ENCODE measurements at regions not wholly inside any gene's neighbourhood (a gene's known extent, or its start where the extent isn't known, plus 50 kb on each side); places are given as distances from the start of the nearest gene placed in this dataset.

DNA sequence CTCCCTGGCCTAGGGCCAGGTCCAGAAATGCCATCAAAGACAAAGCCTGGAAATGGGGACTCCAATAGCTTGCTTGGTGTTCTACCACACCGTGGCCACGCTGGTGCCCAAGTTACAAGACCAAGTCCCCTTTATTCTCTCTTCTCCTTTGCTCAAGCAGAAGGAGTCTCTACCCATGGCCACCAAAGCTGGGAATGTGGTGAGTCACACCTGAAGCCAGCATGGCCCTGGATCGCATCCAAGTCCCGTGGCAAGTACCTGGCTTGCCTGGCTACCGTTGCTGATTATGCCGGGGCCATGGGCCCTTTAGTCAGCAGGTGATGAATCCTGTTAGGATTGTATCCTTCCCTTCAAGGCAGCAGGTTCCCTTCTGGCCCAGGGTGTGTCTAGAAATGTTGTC, 260.0 kb downstream of the HAPSTR1 start:
- H3K4me2 ChIP-seq (ENCODE audit: low read length) = no peak overlapping the region

GRCh38 chr16:9351841-9352434, 260.5 kb downstream of the HAPSTR1 start:
- no peak overlapping the region for H2AFZ ChIP-seq (ENCODE audit: low read length)
- H3K27me3 ChIP-seq (ENCODE audit: insufficient read depth, low read length) = no peaks in the 10 kb centered on the region
- no peaks in the 10 kb centered on the region for H4K20me1 ChIP-seq (ENCODE audit: insufficient read depth, low read length)
- H3K4me3 ChIP-seq (ENCODE audit: low read depth, low read length, poor library complexity, severe bottlenecking) = no peak overlapping the region
- H3K79me2 ChIP-seq (ENCODE audit: insufficient read depth, low read length) = no peaks in the 10 kb centered on the region
- H3K4me2 ChIP-seq (ENCODE audit: low read length) = no peak overlapping the region
- no peaks in the 10 kb centered on the region for H3K9me2 ChIP-seq (ENCODE audit: low read depth, low read length)
- H3K4me1 ChIP-seq (ENCODE audit: insufficient read depth, low read length, severe bottlenecking) = no peaks in the 10 kb centered on the region
- no peaks in the 10 kb centered on the region for H3K9me3 ChIP-seq (ENCODE audit: low read length)
- H3K27ac ChIP-seq (ENCODE audit: low read depth, low read length, poor library complexity, severe bottlenecking) = no peak overlapping the region
- H3F3A ChIP-seq (ENCODE audit: insufficient read depth, low read length) = no peaks in the 10 kb centered on the region
- H3K9ac ChIP-seq (ENCODE audit: low read length) = no peak overlapping the region
- no peak for TF ChIP-seq EZH2 (IDR thresholded peaks at IDR 0.05; ENCODE audit: borderline replicate concordance, low read length)
- TF ChIP-seq, protein P1, sequence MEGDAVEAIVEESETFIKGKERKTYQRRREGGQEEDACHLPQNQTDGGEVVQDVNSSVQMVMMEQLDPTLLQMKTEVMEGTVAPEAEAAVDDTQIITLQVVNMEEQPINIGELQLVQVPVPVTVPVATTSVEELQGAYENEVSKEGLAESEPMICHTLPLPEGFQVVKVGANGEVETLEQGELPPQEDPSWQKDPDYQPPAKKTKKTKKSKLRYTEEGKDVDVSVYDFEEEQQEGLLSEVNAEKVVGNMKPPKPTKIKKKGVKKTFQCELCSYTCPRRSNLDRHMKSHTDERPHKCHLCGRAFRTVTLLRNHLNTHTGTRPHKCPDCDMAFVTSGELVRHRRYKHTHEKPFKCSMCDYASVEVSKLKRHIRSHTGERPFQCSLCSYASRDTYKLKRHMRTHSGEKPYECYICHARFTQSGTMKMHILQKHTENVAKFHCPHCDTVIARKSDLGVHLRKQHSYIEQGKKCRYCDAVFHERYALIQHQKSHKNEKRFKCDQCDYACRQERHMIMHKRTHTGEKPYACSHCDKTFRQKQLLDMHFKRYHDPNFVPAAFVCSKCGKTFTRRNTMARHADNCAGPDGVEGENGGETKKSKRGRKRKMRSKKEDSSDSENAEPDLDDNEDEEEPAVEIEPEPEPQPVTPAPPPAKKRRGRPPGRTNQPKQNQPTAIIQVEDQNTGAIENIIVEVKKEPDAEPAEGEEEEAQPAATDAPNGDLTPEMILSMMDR (IDR thresholded peaks at IDR 0.05; ENCODE audit: low read length) = no peak
- no peaks in the 10 kb centered on the region for H3K36me3 ChIP-seq (ENCODE audit: insufficient read depth, low read length)

More for the DNA sequence above, 260.0 kb downstream of the HAPSTR1 start:
- Histone ChIP-seq H3K4me3 (ENCODE audit: low read depth, low read length, poor library complexity, severe bottlenecking) (no peak overlapping the region), H3K9ac (ENCODE audit: low read length) (no peak overlapping the region), H3F3A (ENCODE audit: insufficient read depth, low read length) (no peaks in the 10 kb centered on the region), H3K4me1 (ENCODE audit: insufficient read depth, low read length, severe bottlenecking) (no peaks in the 10 kb centered on the region), H3K79me2 (ENCODE audit: insufficient read depth, low read length) (no peaks in the 10 kb centered on the region), H3K27ac (ENCODE audit: low read depth, low read length, poor library complexity, severe bottlenecking) (no peak overlapping the region), H3K9me2 (ENCODE audit: low read depth, low read length) (no peaks in the 10 kb centered on the region), H3K36me3 (ENCODE audit: insufficient read depth, low read length) (no peaks in the 10 kb centered on the region), H3K9me3 (ENCODE audit: low read length) (no peaks in the 10 kb centered on the region), H3K27me3 (ENCODE audit: insufficient read depth, low read length) (no peaks in the 10 kb centered on the region), H2AFZ (ENCODE audit: low read length) (no peak overlapping the region), H4K20me1 (ENCODE audit: insufficient read depth, low read length) (no peaks in the 10 kb centered on the region)
- no peak for TF ChIP-seq EZH2 (IDR thresholded peaks at IDR 0.05; ENCODE audit: borderline replicate concordance, low read length)

DNA sequence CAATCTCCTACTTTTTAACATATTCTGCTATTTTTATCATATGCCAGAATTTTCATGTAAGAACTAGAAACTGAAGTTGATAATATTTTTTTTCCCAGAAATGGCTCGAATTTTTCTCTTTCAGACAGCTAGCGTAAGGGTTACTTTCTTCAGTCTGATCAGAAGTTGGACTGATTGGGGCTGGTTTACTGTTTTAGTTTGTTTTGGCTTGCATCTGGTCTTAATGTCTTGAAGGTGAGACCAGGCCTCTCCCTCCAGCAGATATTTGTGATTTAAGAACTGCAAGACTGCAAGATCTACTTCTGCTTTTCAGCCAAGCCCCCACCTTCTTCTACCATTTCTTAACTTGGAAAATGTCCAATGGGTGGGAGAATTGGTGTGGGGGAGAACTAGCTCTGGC, 266.4 kb downstream of the HAPSTR1 start:
- Histone ChIP-seq H3K27me3 (ENCODE audit: insufficient read depth, low read length) (no peaks in the 10 kb centered on the region), H3K9me3 (ENCODE audit: low read length) (no peaks in the 10 kb centered on the region; the same call in 1 of the 2 replicates), H3F3A (ENCODE audit: insufficient read depth, low read length) (no peaks in the 10 kb centered on the region), H3K9me2 (ENCODE audit: low read depth, low read length) (no peaks in the 10 kb centered on the region), H2AFZ (ENCODE audit: low read length) (no peak overlapping the region), H4K20me1 (ENCODE audit: insufficient read depth, low read length) (no peaks in the 10 kb centered on the region), H3K4me2 (ENCODE audit: low read length) (no peak overlapping the region), H3K79me2 (ENCODE audit: insufficient read depth, low read length) (no peaks in the 10 kb centered on the region), H3K9ac (ENCODE audit: low read length) (no peak overlapping the region), H3K4me3 (ENCODE audit: low read depth, low read length, poor library complexity, severe bottlenecking) (no peak overlapping the region), H3K27ac (ENCODE audit: low read depth, low read length, poor library complexity, severe bottlenecking) (no peak overlapping the region), H3K4me1 (ENCODE audit: insufficient read depth, low read length, severe bottlenecking) (no peaks in the 10 kb centered on the region), H3K36me3 (ENCODE audit: insufficient read depth, low read length) (no peaks in the 10 kb centered on the region)
- TF ChIP-seq, protein P1 (IDR thresholded peaks at IDR 0.05; ENCODE audit: low read length) = no peak
- no peak for TF ChIP-seq EZH2 (IDR thresholded peaks at IDR 0.05; ENCODE audit: borderline replicate concordance, low read length)

DNA sequence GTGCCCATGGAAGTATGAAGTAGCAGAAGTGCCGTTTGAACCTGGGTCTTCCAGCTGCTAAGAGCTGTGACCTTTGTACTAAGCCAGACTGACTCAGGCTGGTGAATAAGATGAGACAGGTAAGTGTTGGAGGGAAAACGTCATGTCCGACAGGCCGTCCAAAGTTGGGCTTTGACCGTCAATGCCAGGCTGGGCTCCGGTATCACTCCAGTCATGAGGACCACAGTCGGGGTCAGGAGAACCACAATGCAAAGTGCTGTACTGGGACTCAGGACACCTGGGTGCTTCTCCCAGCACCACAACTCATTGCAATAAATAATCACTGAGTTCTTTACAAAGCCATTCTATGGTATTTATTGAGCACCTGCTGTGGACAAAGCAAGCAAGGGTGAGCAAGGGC, 268.6 kb downstream of the HAPSTR1 start:
- no peaks in the 10 kb centered on the region for H3K36me3 ChIP-seq (ENCODE audit: insufficient read depth, low read length)
- H3K4me2 ChIP-seq (ENCODE audit: low read length) = no peak overlapping the region
- TF ChIP-seq, protein P1 (IDR thresholded peaks at IDR 0.05; ENCODE audit: low read length) = no peak
- no peak for TF ChIP-seq EZH2 (IDR thresholded peaks at IDR 0.05; ENCODE audit: borderline replicate concordance, low read length)
- no peak overlapping the region for H3K4me3 ChIP-seq (ENCODE audit: low read depth, low read length, poor library complexity, severe bottlenecking)
- no peak overlapping the region for H3K27ac ChIP-seq (ENCODE audit: low read depth, low read length, poor library complexity, severe bottlenecking)
- no peaks in the 10 kb centered on the region for H3K79me2 ChIP-seq (ENCODE audit: insufficient read depth, low read length)
- H2AFZ ChIP-seq (ENCODE audit: low read length) = no peak overlapping the region
- no peaks in the 10 kb centered on the region for H3K9me2 ChIP-seq (ENCODE audit: low read depth, low read length)
- no peaks in the 10 kb centered on the region; the same call in 1 of the 2 replicates for H3K9me3 ChIP-seq (ENCODE audit: low read length)
- no peaks in the 10 kb centered on the region for H3F3A ChIP-seq (ENCODE audit: insufficient read depth, low read length)
- no peaks in the 10 kb centered on the region for H4K20me1 ChIP-seq (ENCODE audit: insufficient read depth, low read length)
- H3K9ac ChIP-seq (ENCODE audit: low read length) = no peak overlapping the region
- H3K4me1 ChIP-seq (ENCODE audit: insufficient read depth, low read length, severe bottlenecking) = no peaks in the 10 kb centered on the region
- H3K27me3 ChIP-seq (ENCODE audit: insufficient read depth, low read length) = no peaks in the 10 kb centered on the region

Data from OCI-LY1 (cell line).